ENCODE measurements at regions not wholly inside any gene's neighbourhood (a gene's known extent, or its start where the extent isn't known, plus 50 kb on each side); places are given as distances from the start of the nearest gene placed in this dataset.
A peak's percentile ranks its signal among the peaks of the same experiment; 100 is the strongest.
"Not testable (repeated sequence)": the region's sequence is repeated elsewhere in the genome, so short reads cannot be mapped to it uniquely, and the experiment has no call there.

- TF ChIP-seq, protein P1, sequence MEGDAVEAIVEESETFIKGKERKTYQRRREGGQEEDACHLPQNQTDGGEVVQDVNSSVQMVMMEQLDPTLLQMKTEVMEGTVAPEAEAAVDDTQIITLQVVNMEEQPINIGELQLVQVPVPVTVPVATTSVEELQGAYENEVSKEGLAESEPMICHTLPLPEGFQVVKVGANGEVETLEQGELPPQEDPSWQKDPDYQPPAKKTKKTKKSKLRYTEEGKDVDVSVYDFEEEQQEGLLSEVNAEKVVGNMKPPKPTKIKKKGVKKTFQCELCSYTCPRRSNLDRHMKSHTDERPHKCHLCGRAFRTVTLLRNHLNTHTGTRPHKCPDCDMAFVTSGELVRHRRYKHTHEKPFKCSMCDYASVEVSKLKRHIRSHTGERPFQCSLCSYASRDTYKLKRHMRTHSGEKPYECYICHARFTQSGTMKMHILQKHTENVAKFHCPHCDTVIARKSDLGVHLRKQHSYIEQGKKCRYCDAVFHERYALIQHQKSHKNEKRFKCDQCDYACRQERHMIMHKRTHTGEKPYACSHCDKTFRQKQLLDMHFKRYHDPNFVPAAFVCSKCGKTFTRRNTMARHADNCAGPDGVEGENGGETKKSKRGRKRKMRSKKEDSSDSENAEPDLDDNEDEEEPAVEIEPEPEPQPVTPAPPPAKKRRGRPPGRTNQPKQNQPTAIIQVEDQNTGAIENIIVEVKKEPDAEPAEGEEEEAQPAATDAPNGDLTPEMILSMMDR (conservative IDR thresholded peaks at IDR 0.05; ENCODE audit: low read depth, low read length), result no peak
- H3K4me3 ChIP-seq (ENCODE audit: low read depth, low read length), result no peak overlapping the region
- DNase-seq (ENCODE audit: low read depth), result peak; percentile 10
Observed at GRCh38 chr1:189637041-189637440, 840.6 kb downstream of the BRINP3 start.

- not testable (repeated sequence) for DNase-seq (ENCODE audit: low read depth); H3K4me3 ChIP-seq (ENCODE audit: low read depth, low read length)
Observed at GRCh38 chr1:189644156-189644555, 833.5 kb downstream of the BRINP3 start.

GRCh38 chr1:189644970-189645369, 832.7 kb downstream of the BRINP3 start:
- TF ChIP-seq, protein P1 (conservative IDR thresholded peaks at IDR 0.05; ENCODE audit: low read depth, low read length), result no peak
- no peak for DNase-seq (ENCODE audit: low read depth)
- no peak overlapping the region for H3K4me3 ChIP-seq (ENCODE audit: low read depth, low read length)

- TF ChIP-seq, protein P1 (conservative IDR thresholded peaks at IDR 0.05; ENCODE audit: low read depth, low read length), result no peak
- no peak overlapping the region for H3K4me3 ChIP-seq (ENCODE audit: low read depth, low read length)
- DNase-seq (ENCODE audit: low read depth), result no peak
Observed at GRCh38 chr1:189646066-189646465, 831.6 kb downstream of the BRINP3 start.

DNA sequence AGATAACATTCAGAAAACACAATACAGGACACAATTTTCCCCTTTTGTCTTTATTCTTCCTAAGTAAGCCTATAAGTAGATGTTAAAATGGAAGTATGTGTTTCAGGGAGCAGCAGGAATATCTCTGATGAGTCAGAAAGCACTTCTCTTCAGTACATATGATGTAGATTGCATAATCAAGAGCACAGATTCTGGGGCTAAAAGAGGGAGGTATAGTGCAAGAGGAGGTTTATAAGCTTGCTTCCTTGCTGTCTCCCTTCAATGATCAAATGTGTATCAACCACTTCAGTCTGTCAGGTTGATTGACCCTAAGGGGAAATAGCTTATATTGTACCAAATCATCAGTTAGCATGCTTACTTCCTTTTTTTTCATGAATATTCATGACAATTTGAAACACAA, 822.8 kb downstream of the BRINP3 start:
- H3K4me3 ChIP-seq (ENCODE audit: low read depth, low read length), result no peak overlapping the region
- DNase-seq (ENCODE audit: low read depth), result peak; percentile 71
- TF ChIP-seq, protein P1 (conservative IDR thresholded peaks at IDR 0.05; ENCODE audit: low read depth, low read length), result no peak

- no peak overlapping the region for H3K4me3 ChIP-seq (ENCODE audit: low read depth, low read length)
- no peak for DNase-seq (ENCODE audit: low read depth)
Observed at GRCh38 chr1:189656628-189657530, 820.8 kb downstream of the BRINP3 start.

GRCh38 chr1:189657715-189658114, 819.9 kb downstream of the BRINP3 start:
- DNase-seq (ENCODE audit: low read depth), result no peak
- TF ChIP-seq, protein P1 (conservative IDR thresholded peaks at IDR 0.05; ENCODE audit: low read depth, low read length), result no peak
- H3K4me3 ChIP-seq (ENCODE audit: low read depth, low read length), result no peak overlapping the region

More at GRCh38 chr1:189656628-189657530, 820.8 kb downstream of the BRINP3 start:
- TF ChIP-seq, protein P1 (conservative IDR thresholded peaks at IDR 0.05; ENCODE audit: low read depth, low read length), result no peak

Measured in choroid plexus epithelial cell (primary cell).